WTC11 (cell line): ENCODE measurements at regions not wholly inside any gene's neighbourhood (a gene's known extent, or its start where the extent isn't known, plus 50 kb on each side); places are given as distances from the start of the nearest gene placed in this dataset.

ENCODE experiments used
- AR ChIP-seq: fragments of 250-450 bp; sonication (Bioruptor Pico); IDR thresholded peaks from 2 replicates; pipeline ENCODE4 v1.9.0; 2021; ENCODE audit warnings: mild to moderate bottlenecking
- ARID4B ChIP-seq: sonication (generic); formaldehyde crosslinking; IDR thresholded peaks from 2 replicates; pipeline ENCODE4 v1.8.0; 2023; ENCODE audit warnings: missing genetic modification reagents, mild to moderate bottlenecking, borderline replicate concordance
- CTCF ChIP-seq: fragments of 200-600 bp; IDR thresholded peaks from 2 replicates; pipeline ENCODE4 v1.8.0; 2022; ENCODE audit warnings: antibody characterized with exemption
- HMGA2 ChIP-seq: fragments of 250-450 bp; sonication (Bioruptor Pico); IDR thresholded peaks from 2 replicates; pipeline ENCODE4 v1.4.0; 2021; ENCODE audit warnings: mild to moderate bottlenecking, moderate library complexity
- IRF1 ChIP-seq: sonication (generic); formaldehyde crosslinking; IDR thresholded peaks from 2 replicates; pipeline ENCODE4 v1.8.0; 2023; ENCODE audit warnings: missing genetic modification reagents
- IRF2 ChIP-seq: sonication (generic); formaldehyde crosslinking; IDR thresholded peaks from 2 replicates; pipeline ENCODE4 v1.8.0; 2022; ENCODE audit warnings: low read depth, missing genetic modification reagents, borderline replicate concordance
- MAX ChIP-seq: sonication (generic); formaldehyde crosslinking; IDR thresholded peaks from 2 replicates; pipeline ENCODE4 v1.8.0; 2022; ENCODE audit warnings: mild to moderate bottlenecking, missing genetic modification reagents
- NR1H2 ChIP-seq: sonication (generic); formaldehyde crosslinking; IDR thresholded peaks from 2 replicates; pipeline ENCODE4 v1.9.0; 2021; ENCODE audit warnings: mild to moderate bottlenecking, moderate library complexity, missing genetic modification reagents
- TEAD4 ChIP-seq: sonication (generic); formaldehyde crosslinking; IDR thresholded peaks from 2 replicates; pipeline ENCODE4 v1.8.0; 2022; ENCODE audit warnings: mild to moderate bottlenecking, missing genetic modification reagents
- USF1 ChIP-seq: sonication (generic); formaldehyde crosslinking; IDR thresholded peaks from 2 replicates; pipeline ENCODE4 v1.8.0; 2022; ENCODE audit warnings: mild to moderate bottlenecking, missing genetic modification reagents
- USF2 ChIP-seq: sonication (generic); formaldehyde crosslinking; IDR thresholded peaks from 2 replicates; pipeline ENCODE4 v1.8.1; 2023; ENCODE audit warnings: mild to moderate bottlenecking, missing genetic modification reagents, moderate library complexity
- ZNF138 ChIP-seq: sonication (generic); formaldehyde crosslinking; conservative IDR thresholded peaks from 2 replicates; pipeline ENCODE4 v1.8.1; 2022; ENCODE audit warnings: mild to moderate bottlenecking, moderate library complexity, missing genetic modification reagents

- TF ChIP-seq IRF2 (CRISPR knock-in tag) (no peak), MAX (CRISPR knock-in tag) (no peak), CTCF (no peak), TEAD4 (no peak), IRF1 (CRISPR knock-in tag) (no peak), HMGA2 (CRISPR knock-in tag) (no peak), ARID4B (CRISPR knock-in tag) (no peak), AR (no peak), USF2 (CRISPR knock-in tag) (no peak), NR1H2 (CRISPR knock-in tag) (no peak), ZNF138 (CRISPR knock-in tag) (no peak), USF1 (CRISPR knock-in tag) (no peak)
Measured at GRCh38 chr7:41241641-41242040, 461.2 kb downstream of the INHBA start.
